ENCODE measurements at regions not wholly inside any gene's neighbourhood (a gene's known extent, or its start where the extent isn't known, plus 50 kb on each side); places are given as distances from the start of the nearest gene placed in this dataset.

GRCh38 chr14:83342590-83342989 is 1808.9 kb upstream of the SEL1L start:
- TF ChIP-seq EZH2phosphoT487 (IDR thresholded peaks at IDR 0.05; ENCODE audit: insufficient read depth, low read depth) (no peak), EZH2 (IDR thresholded peaks at IDR 0.05; ENCODE audit: insufficient read depth, poor library complexity, severe bottlenecking) (no peak)
